NB4 (cell line): ENCODE measurements at regions not wholly inside any gene's neighbourhood (a gene's known extent, or its start where the extent isn't known, plus 50 kb on each side); places are given as distances from the start of the nearest gene placed in this dataset.

Source experiments
- POLR2A ChIP-seq: IDR thresholded peaks from 2 replicates; pipeline ENCODE4 v1.6.1; 2011; ENCODE audit warnings: mild to moderate bottlenecking; ENCODE audit not compliant: insufficient read length; ENCODE audit errors: extremely low read depth
- TF ChIP-seq, protein P1 (sequence below): IDR thresholded peaks from one replicate; pipeline ENCODE4 v1.5.1; 2012; ENCODE audit warnings: low read depth, low read length

DNA sequence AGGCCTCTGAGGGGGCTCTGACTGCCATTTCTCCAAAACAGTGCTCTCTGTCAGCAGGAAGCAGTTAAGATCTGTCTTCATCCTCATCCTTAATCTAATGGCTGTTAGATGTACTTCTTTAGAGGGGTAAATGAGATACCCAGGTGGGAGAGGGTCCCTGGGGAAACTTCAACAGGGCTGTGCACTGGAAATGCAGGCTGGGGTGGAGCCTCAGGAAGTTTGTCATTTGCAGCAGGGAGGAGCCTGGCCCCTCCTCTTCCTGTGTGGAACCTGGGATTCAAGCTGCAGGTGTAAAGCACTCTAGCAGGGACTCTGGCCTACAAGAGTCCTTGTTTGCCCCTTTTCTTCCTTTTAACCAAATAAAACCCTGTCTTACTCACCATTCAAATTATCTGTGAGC lies 1173.6 kb downstream of the OTOL1 start:
- no peak for TF ChIP-seq POLR2A
- TF ChIP-seq, protein P1, sequence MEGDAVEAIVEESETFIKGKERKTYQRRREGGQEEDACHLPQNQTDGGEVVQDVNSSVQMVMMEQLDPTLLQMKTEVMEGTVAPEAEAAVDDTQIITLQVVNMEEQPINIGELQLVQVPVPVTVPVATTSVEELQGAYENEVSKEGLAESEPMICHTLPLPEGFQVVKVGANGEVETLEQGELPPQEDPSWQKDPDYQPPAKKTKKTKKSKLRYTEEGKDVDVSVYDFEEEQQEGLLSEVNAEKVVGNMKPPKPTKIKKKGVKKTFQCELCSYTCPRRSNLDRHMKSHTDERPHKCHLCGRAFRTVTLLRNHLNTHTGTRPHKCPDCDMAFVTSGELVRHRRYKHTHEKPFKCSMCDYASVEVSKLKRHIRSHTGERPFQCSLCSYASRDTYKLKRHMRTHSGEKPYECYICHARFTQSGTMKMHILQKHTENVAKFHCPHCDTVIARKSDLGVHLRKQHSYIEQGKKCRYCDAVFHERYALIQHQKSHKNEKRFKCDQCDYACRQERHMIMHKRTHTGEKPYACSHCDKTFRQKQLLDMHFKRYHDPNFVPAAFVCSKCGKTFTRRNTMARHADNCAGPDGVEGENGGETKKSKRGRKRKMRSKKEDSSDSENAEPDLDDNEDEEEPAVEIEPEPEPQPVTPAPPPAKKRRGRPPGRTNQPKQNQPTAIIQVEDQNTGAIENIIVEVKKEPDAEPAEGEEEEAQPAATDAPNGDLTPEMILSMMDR, result no peak
